Neural progenitor cell (in vitro differentiated cells): ENCODE measurements at regions not wholly inside any gene's neighbourhood (a gene's known extent, or its start where the extent isn't known, plus 50 kb on each side); places are given as distances from the start of the nearest gene placed in this dataset.

Source experiments
- EZH2 ChIP-seq: fragments of 200-600 bp; sonication (generic); IDR thresholded peaks from 2 replicates; pipeline ENCODE4 v1.6.1; 2017; ENCODE audit warnings: antibody characterized with exemption, mild to moderate bottlenecking, moderate library complexity
- EZH2phosphoT487 ChIP-seq: fragments of 200-600 bp; sonication (generic); IDR thresholded peaks from 2 replicates; pipeline ENCODE4 v1.6.1; 2017; ENCODE audit warnings: antibody characterized with exemption
- TF ChIP-seq, protein P1 (sequence below): fragments of 200-600 bp; sonication (generic); IDR thresholded peaks from 2 replicates; pipeline ENCODE4 v1.5.1; 2017; ENCODE audit warnings: antibody characterized with exemption, mild to moderate bottlenecking

DNA sequence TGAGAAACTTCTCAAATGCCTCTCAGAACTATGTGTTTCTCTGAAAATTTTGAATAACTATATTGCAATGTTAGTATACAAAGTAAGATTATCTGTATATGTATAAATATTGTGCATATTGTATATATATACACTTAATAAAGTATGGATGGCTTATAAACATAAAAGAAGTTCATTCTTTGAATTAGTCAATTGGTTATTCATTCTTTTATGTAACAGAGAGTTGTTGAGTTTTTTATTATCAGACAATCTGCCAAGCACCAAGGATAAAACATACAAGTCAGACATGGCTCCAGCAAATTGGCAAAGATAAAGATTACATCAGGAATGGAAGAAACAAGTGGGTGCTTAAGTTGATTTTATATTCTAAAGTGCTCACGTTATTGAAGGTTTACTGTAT, 289.1 kb upstream of the EYS start:
- TF ChIP-seq, protein P1, sequence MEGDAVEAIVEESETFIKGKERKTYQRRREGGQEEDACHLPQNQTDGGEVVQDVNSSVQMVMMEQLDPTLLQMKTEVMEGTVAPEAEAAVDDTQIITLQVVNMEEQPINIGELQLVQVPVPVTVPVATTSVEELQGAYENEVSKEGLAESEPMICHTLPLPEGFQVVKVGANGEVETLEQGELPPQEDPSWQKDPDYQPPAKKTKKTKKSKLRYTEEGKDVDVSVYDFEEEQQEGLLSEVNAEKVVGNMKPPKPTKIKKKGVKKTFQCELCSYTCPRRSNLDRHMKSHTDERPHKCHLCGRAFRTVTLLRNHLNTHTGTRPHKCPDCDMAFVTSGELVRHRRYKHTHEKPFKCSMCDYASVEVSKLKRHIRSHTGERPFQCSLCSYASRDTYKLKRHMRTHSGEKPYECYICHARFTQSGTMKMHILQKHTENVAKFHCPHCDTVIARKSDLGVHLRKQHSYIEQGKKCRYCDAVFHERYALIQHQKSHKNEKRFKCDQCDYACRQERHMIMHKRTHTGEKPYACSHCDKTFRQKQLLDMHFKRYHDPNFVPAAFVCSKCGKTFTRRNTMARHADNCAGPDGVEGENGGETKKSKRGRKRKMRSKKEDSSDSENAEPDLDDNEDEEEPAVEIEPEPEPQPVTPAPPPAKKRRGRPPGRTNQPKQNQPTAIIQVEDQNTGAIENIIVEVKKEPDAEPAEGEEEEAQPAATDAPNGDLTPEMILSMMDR: no peak
- TF ChIP-seq EZH2phosphoT487: no peak
- no peak for TF ChIP-seq EZH2
